ENCODE measurements at regions not wholly inside any gene's neighbourhood (a gene's known extent, or its start where the extent isn't known, plus 50 kb on each side); places are given as distances from the start of the nearest gene placed in this dataset.
"Not testable (repeated sequence)": the region's sequence is repeated elsewhere in the genome, so short reads cannot be mapped to it uniquely, and the experiment has no call there.

GRCh38 chr2:87410371-87410770 lies 337.5 kb upstream of the PLGLB2 start:
- DNase-seq (ENCODE audit: low spot score): not testable (repeated sequence)

- DNase-seq (ENCODE audit: low spot score): not testable (repeated sequence)
These were observed 335.7 kb upstream of the PLGLB2 start for GRCh38 chr2:87412036-87412820.

GRCh38 chr2:87414331-87414730 lies 333.6 kb upstream of the PLGLB2 start:
- DNase-seq (ENCODE audit: low spot score): not testable (repeated sequence)

DNA sequence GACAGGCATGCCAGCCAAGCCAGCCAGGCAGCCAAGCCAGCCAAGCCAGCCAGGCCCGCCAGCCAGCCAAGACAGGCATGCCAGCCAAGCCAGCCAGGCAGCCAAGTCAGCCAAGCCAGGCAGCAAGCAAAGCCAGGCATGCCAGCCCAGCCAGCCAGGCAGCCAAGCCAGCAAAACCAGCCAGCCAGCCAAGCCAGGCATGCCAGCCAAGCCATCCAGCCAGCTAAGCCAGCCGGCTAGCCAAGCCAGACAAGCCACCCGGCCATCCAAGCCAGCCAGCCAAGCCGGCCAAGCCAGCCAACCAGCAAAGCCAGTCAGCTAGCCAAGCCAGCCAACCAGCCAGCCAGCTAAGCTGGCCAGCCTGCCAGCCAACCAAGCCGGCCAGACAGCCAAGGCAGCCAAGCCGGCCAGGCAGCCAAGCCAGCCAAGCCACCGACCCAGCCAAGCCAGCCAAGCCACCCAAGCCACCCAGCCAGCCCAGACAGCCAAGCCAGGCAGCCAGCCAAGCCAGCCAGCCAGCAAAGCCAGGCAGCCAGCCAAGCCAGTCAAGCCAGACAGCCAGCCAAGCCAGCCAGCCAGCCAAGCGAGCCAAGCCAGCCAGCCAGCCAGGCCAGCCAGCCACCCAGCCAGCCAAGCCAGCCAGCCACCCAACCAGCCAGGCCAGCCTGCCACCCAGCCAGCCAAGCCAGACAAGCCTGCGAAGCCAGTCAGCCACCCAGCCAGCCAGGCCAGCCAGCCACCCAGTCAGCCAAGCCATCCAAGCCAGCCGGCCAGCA lies 332.9 kb upstream of the PLGLB2 start:
- DNase-seq (ENCODE audit: low spot score): not testable (repeated sequence)

DNA sequence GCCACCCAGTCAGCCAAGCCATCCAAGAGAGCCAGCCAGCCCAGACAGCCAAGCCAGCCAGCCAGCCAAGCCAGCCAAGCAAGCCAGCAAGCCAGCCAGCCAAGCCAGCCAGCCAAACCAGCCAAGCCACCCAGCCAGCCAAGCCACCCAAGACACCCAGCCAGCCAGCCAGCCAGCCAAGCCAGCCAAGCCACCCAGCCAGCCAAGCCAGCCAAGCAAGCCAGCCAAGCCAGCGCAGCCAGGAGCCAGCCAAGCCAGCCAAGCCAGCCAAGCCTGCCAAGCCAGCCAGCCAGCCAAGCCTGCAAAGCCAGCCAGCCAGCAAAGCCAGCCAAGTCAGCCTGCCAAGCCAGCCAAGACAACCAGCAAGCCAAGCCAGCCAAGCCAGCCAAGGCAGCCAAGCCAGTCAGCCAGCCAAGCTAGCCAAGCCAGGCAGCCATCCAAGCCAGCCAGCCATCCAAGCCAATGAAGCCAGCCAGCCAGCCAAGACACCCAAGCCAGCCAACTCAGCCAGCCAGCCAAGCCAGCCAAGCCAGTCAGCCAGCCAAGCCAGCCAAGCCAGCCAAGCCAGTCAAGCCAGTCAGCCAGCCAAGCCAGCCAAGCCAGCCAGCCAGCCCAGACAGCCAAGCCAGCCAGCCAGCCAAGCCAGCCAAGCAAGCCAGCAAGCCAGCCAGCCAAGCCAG lies 332.2 kb upstream of the PLGLB2 start:
- not testable (repeated sequence) for DNase-seq (ENCODE audit: low spot score)

DNA sequence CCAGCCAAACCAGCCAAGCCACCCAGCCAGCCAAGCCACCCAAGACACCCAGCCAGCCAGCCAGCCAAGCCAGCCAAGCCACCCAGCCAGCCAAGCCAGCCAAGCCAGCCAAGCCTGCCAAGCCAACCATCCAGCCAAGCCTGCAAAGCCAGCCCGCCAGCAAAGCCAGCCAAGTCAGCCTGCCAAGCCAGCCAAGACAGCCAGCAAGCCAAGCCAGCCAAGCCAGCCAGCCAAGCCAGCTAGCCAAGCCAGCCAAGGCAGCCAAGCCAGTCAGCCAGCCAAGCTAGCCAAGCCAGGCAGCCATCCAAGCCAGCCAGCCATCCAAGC lies 331.7 kb upstream of the PLGLB2 start:
- not testable (repeated sequence) for DNase-seq (ENCODE audit: low spot score)

DNA sequence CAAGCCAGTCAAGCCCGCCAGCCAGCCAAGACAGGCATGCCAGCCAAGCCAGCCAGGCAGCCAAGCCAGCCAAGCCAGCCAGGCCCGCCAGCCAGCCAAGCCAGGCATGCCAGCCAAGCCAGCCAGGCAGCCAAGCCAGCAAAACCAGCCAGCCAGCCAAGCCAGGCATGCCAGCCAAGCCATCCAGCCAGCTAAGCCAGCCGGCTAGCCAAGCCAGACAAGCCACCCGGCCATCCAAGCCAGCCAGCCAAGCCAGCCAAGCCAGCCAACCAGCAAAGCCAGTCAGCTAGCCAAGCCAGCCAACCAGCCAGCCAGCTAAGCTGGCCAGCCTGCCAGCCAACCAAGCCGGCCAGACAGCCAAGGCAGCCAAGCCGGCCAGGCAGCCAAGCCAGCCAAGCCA lies 330.7 kb upstream of the PLGLB2 start:
- not testable (repeated sequence) for DNase-seq (ENCODE audit: low spot score)

DNA sequence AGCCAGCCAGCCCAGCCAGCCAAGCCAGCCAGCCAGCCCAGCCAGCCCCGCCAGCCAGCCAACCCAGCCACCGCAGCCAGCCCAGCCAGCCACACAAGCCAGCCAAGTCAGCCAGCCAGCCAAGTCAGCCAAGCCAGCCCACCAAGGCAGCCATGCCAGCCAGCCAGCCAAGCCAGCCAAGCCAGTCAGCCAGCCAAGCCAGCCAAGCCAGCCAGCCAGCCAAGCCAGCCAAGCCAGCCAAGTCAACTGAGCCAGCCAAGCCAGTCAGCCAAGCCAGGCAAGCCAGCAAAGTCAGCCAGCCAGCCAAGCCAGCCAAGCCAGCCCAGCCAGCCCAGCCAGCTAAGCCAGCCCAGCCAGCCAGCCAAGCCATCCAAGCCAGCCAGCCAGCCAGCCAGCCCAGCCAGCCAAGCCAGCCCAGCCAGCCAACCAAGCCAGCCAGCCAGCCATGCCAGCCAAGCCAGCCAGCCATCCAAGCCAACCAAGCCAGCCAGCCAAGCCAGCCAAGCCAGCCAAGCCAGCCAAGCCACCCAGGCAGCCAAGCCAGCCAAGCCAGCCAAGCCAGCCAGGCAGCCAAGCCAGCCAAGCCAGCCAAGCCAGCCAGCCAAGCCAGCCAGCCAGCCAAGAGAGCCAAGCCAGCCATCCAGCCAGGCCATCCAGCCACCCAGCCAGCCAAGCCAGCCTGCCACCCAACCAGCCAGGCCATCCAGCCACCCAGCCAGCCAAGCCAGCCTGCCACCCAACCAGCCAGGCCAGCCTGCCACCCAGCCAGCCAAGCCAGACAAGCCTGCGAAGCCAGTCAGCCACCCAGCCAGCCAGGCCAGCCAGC lies 329.9 kb upstream of the PLGLB2 start:
- DNase-seq (ENCODE audit: low spot score): not testable (repeated sequence)

DNA sequence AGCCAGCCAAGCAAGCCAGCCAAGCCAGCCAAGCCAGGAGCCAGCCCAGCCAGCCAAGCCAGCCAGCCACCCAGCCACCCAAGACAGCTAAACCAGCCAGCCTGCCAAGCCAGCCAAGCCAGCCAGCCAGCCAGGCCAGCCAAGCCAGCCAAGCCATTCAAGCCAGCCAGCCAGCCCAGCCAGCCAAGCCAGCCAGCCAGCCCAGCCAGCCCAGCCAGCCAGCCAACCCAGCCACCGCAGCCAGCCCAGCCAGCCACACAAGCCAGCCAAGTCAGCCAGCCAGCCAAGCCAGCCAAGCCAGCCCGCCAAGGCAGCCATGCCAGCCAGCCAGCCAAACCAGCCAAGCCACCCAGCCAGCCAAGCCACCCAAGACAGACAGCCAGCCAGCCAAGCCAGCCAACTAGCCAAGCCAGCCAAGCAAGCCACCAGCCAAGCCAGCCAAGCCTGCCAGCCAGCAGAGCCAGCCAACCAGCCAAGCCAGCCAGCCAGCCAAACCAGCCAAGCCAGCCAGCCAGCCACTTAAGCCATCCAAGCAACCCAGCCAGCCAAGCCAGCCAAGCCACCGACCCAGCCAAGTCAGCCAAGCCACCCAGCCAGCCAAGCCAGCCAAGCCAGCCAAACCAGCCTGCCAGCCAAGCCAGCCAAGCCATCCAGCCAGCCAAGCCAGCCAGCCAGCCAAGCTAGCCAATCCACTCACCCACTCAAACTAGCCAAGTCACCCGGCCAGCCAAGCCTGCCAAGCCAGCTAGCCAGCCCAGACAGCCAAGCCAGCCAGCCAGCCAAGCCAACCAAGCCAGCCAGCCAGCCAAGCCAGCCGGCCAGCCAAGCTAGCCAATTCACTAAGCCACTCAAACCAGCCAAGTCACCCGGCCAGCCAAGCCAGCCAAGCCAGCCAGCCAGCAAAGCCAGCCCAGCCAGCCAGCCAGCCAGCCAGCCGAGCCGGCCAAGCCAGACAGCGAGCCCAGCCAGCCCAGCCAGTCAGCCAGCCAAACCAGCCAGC lies 328.8 kb upstream of the PLGLB2 start:
- DNase-seq (ENCODE audit: low spot score): not testable (repeated sequence)

DNA sequence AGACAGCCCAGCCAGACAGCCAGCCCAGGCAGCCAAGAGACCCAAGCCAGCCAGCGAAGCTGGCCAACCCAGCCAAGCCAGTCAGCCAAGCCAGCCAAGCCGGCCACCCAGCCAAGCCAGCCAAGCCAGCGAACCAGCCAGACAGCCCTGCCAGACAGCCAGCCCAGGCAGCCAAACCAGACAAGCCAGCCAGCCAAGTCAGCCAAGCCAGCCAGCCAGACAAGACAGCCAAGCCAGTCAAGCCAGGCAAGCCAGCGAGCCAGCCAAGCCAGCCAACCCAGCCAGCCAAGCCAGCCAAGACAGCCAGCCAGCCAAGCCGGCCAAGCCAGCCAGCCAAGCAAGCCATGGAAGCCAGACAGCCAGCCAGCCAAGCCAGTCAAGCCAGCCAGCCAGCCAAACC lies 327.9 kb upstream of the PLGLB2 start:
- not testable (repeated sequence) for DNase-seq (ENCODE audit: low spot score)

GRCh38 chr2:87420954-87421353 lies 326.9 kb upstream of the PLGLB2 start:
- not testable (repeated sequence) for DNase-seq (ENCODE audit: low spot score)

GRCh38 chr2:87423796-87424762 lies 323.8 kb upstream of the PLGLB2 start:
- DNase-seq (ENCODE audit: low spot score): not testable (repeated sequence)

DNA sequence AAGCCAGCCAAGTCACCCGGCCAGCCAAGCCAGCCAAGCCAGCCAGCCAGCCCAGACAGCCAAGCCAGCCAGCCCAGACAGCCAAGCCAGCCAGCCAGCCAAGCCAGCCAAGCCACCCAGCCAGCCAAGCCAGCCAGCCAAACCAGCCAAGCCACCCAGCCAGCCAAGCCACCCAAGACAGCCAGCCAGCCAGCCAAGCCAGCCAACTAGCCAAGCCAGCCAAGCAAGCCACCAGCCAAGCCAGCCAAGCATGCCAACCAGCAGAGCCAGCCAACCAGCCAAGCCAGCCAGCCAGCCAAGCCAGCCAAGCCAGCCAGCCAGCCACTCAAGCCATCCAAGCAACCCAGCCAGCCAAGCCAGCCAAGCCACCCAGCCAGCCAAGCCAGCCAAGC lies 323.1 kb upstream of the PLGLB2 start:
- DNase-seq (ENCODE audit: low spot score): not testable (repeated sequence)

DNA sequence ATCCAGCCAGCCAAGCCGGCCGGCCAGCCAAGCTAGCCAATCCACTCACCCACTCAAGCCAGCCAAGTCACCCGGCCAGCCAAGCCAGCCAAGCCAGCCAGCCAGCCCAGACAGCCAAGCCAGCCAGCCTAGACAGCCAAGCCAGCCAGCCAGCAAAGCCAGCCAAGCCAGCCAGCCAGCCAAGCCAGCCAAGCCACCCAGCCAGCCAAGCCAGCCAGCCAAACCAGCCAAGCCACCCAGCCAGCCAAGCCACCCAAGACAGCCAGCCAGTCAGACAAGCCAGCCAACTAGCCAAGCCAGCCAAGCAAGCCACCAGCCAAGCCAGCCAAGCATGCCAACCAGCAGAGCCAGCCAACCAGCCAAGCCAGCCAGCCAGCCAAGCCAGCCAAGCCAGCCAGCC lies 322.7 kb upstream of the PLGLB2 start:
- not testable (repeated sequence) for DNase-seq (ENCODE audit: low spot score)

GRCh38 chr2:87425717-87426116 lies 322.2 kb upstream of the PLGLB2 start:
- not testable (repeated sequence) for DNase-seq (ENCODE audit: low spot score)

- DNase-seq (ENCODE audit: low spot score): not testable (repeated sequence)
These were observed 319.3 kb upstream of the PLGLB2 start for GRCh38 chr2:87428452-87429130.

GRCh38 chr2:87429206-87429930 lies 318.5 kb upstream of the PLGLB2 start:
- DNase-seq (ENCODE audit: low spot score): not testable (repeated sequence)

GRCh38 chr2:87429931-87430275 lies 318.0 kb upstream of the PLGLB2 start:
- DNase-seq (ENCODE audit: low spot score): not testable (repeated sequence)

All from LoVo (cell line).